Left lung (tissue), 4 donors: ENCODE measurements at regions not wholly inside any gene's neighbourhood (a gene's known extent, or its start where the extent isn't known, plus 50 kb on each side); places are given as distances from the start of the nearest gene placed in this dataset.

Experiments
- ATAC-seq: fragments of 200-7000 bp; cut with Tn5 transposase; one replicate; pipeline ENCODE4 v1.9.1; 2020; ENCODE audit warnings: moderate library complexity
- DNase-seq, 4 donors: peaks; one replicate each; pipeline ENCODE4 v3.0.0-alpha.2; 2013 to 2020
- H3K27ac ChIP-seq, 2 donors: fragments of 200-600 bp; sonication (generic) in 1 of 2; one replicate each; pipeline versions ENCODE4 v1.5.0 to v1.8.0; 2020 to 2021
- H3K27me3 ChIP-seq, 2 donors: fragments of 200-600 bp; sonication (generic) in 1 of 2; one replicate each; pipeline versions ENCODE4 v1.5.0 to v1.8.0; 2020 to 2021
- H3K36me3 ChIP-seq, 2 donors: fragments of 200-600 bp; sonication (generic) in 1 of 2; one replicate each; pipeline versions ENCODE4 v1.5.0 to v1.8.0; 2020 to 2021
- H3K4me1 ChIP-seq, 2 donors: fragments of 200-600 bp; one replicate each; pipeline ENCODE4 v1.8.0; 2021
- H3K4me3 ChIP-seq, 2 donors: fragments of 200-600 bp; sonication (generic) in 1 of 2; one replicate each; pipeline versions ENCODE4 v1.5.0 to v1.8.0; 2020 to 2021; ENCODE audit warnings: mild to moderate bottlenecking in 1 of 2
- H3K9me3 ChIP-seq, 2 donors: fragments of 200-600 bp; sonication (generic) in 1 of 2; one replicate each; pipeline versions ENCODE4 v1.5.0 to v1.8.0; 2020 to 2021
- CTCF ChIP-seq, 2 donors: fragments of 200-600 bp; sonication (generic) in 1 of 2; IDR thresholded peaks; one replicate each; pipeline versions ENCODE4 v1.5.0 to v1.8.0; 2021; ENCODE audit warnings: antibody characterized with exemption in 2 of 2
- intact Hi-C, 2 donors: fragments of 100-400 bp; cut with DNase I; formaldehyde crosslinking; loops; one replicate each; pipeline versions ENCODE4 v1.11.2 to v1.14.2; 2022
- donor health status: DM: no; HTN: yes; CAD: no.
- donor health status: DM: no; HTN: no; CAD: no.

GRCh38 chrX:79300856-79301255, 66.3 kb downstream of the ITM2A start:
- Histone ChIP-seq H3K4me3 (no peak overlapping the region), H3K4me1 (no peaks in the 10 kb centered on the region), H3K27me3 (no peaks in the 10 kb centered on the region), H3K9me3 (no peaks in the 10 kb centered on the region), H3K36me3 (no peaks in the 10 kb centered on the region), H3K27ac (no peak overlapping the region)
- DNase-seq (no peak), ATAC-seq (no peak)
- TF ChIP-seq CTCF (IDR thresholded peaks at IDR 0.05) = no peak
- intact Hi-C loops = no loop called here

- no peak for TF ChIP-seq CTCF (IDR thresholded peaks at IDR 0.05)
- Histone ChIP-seq H3K27ac (no peak overlapping the region), H3K36me3 (no peaks in the 10 kb centered on the region), H3K4me1 (no peaks in the 10 kb centered on the region), H3K9me3 (no peaks in the 10 kb centered on the region), H3K27me3 (no peaks in the 10 kb centered on the region), H3K4me3 (no peak overlapping the region)
- DNase-seq (no peak), ATAC-seq (no peak)
- intact Hi-C loops = no loop called here
Observed at GRCh38 chrX:79290596-79290995, 76.5 kb downstream of the ITM2A start.

- Histone ChIP-seq H3K9me3 (no peaks in the 10 kb centered on the region), H3K27ac (no peak overlapping the region), H3K27me3 (no peaks in the 10 kb centered on the region), H3K4me3 (no peak overlapping the region), H3K4me1 (no peaks in the 10 kb centered on the region), H3K36me3 (no peaks in the 10 kb centered on the region)
- intact Hi-C loops = no loop called here
- ATAC-seq (no peak), DNase-seq (no peak)
- no peak for TF ChIP-seq CTCF (IDR thresholded peaks at IDR 0.05)
Observed at GRCh38 chrX:79288733-79289132, 78.4 kb downstream of the ITM2A start.

- DNase-seq (no peak), ATAC-seq (no peak)
- H3K4me1 ChIP-seq = no peaks in the 10 kb centered on the region
- H3K4me3 ChIP-seq = no peak overlapping the region
- no peaks in the 10 kb centered on the region for H3K27me3 ChIP-seq
- no peak overlapping the region for H3K27ac ChIP-seq
- no peaks in the 10 kb centered on the region for H3K36me3 ChIP-seq
- no peak for TF ChIP-seq CTCF (IDR thresholded peaks at IDR 0.05)
- intact Hi-C loops = no loop called here
- no peaks in the 10 kb centered on the region for H3K9me3 ChIP-seq
Observed at GRCh38 chrX:79287724-79288123, 79.4 kb downstream of the ITM2A start.

GRCh38 chrX:79281775-79282174, 85.4 kb downstream of the ITM2A start:
- H3K4me1 ChIP-seq = no peaks in the 10 kb centered on the region
- H3K36me3 ChIP-seq = no peaks in the 10 kb centered on the region
- H3K27me3 ChIP-seq = no peaks in the 10 kb centered on the region
- no peak for TF ChIP-seq CTCF (IDR thresholded peaks at IDR 0.05)
- intact Hi-C loops = no loop called here
- no peak overlapping the region for H3K27ac ChIP-seq
- ATAC-seq (no peak), DNase-seq (no peak)
- no peak overlapping the region for H3K4me3 ChIP-seq
- H3K9me3 ChIP-seq = no peaks in the 10 kb centered on the region
